GM18498 (cell line): ENCODE measurements at regions not wholly inside any gene's neighbourhood (a gene's known extent, or its start where the extent isn't known, plus 50 kb on each side); places are given as distances from the start of the nearest gene placed in this dataset.

Experiments
- ATAC-seq: cut with Tn5 transposase; IDR thresholded peaks from one replicate; pipeline ENCODE4 v1.9.1; 2021; ENCODE audit warnings: mild to moderate bottlenecking, moderate library complexity; ENCODE audit not compliant: unreplicated experiment

GRCh38 chr4:187174749-187175148 is 451.1 kb upstream of the FAT1 start:
- ATAC-seq, result no peak

DNA sequence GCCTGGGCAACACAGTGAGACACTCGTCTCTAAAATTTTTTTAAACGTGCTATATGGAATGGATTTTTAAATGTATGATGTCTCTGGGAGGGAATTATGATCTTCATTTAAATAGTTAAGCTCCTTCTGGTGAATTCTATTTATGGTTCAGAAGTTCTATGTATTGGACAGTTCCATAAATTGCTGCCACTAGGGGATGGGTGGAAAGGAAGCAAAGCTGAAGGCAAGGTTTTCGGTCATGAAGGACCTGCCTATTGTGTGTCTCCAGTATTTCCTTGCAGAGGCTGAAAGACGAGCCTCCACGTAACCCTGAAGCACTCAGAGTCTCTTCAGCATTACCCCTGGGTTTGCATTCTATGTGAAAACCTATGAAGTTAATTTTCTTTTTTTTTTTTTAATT is 451.5 kb upstream of the FAT1 start:
- no peak for ATAC-seq

DNA sequence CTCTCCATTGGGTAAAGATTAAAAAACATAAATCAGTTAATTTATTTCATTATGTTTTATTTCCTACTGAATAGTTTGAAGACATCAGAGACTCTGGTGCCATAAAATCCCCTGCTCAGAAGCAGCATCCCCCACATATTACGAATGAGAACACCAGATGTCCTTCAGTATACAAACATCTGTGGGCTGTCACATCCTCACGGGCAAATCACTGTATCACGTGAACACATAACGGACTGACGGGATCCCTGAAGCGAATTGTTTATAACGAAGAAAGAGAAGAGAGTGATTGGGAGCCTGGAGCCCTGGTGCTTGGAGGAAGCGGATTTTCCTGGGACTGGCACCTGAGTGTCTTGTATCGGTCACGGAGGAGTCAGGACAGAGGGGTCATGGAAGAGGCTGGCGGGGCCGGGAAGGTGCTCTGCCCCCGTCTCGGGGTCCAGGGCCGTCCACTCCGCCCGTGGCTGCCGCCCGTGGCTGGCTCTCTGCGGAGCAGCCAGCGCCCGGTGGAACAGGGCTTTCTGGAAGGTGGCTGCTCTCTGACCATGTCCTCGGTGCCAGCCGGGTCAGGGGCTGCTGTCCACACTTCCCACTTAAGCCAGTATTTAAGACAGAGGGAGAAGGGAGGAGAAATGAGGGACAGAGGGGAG is 452.7 kb upstream of the FAT1 start:
- ATAC-seq, result no peak

GRCh38 chr4:187178084-187178483 is 454.4 kb upstream of the FAT1 start:
- no peak for ATAC-seq

DNA sequence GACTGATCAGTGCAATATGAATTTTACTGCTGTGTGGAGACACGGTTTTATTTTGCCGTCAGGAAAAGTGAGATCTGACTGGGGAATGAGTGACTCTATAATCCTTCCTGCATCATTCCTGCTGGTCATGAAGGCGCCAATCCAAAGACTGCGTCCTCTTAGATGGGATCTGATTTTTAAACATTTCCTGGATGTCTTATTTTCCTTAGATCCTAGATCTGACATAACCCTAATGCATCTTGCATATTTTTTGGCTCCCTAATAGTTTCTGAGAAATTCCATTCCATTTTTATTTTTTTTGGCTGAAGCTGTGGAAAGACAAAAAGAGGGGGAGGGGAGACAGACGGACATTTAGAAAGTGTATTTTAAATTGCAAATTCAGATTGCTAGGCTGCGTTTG is 454.9 kb upstream of the FAT1 start:
- ATAC-seq, result no peak

GRCh38 chr4:187179086-187180058 is 455.7 kb upstream of the FAT1 start:
- no peak for ATAC-seq

- ATAC-seq, result no peak
Observed at GRCh38 chr4:187181054-187181453, 457.4 kb upstream of the FAT1 start.

DNA sequence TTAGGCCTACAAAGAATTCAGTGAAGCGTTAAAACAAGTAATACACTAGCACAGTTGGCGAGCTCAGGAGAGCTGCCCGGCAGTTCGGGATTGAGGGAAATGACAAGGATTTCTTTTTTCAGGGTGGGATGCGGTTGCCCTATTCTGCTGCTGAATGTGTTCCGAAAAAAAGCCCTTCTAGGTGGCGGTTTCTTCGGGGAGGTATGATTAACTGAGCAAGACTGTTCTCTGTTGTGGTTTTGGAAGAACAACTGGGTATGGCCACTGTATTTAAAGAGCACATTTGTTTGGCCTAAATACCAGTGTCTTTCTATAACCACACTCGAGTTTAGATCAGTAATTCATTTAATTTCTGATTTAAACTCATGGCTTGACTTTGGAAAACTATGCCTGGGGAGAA is 459.7 kb upstream of the FAT1 start:
- no peak for ATAC-seq

DNA sequence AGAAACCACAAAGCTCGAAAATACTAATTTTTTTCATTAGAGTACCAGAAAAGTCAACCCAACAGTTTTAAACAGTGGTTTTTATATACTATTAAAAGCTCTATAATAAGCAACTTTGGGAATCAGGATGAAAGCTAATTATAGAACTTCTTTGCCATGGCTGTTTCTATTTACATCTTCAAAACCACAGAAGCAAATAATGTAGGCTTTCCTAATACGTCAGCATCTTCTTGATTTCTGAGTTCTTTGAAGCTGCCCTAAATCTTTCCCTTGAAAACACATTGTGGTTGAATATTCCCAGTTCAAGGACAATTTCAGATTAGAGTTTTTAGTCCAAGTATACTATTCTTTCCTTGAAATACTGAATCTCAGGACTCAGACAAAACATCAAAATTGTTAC is 460.2 kb upstream of the FAT1 start:
- no peak for ATAC-seq

DNA sequence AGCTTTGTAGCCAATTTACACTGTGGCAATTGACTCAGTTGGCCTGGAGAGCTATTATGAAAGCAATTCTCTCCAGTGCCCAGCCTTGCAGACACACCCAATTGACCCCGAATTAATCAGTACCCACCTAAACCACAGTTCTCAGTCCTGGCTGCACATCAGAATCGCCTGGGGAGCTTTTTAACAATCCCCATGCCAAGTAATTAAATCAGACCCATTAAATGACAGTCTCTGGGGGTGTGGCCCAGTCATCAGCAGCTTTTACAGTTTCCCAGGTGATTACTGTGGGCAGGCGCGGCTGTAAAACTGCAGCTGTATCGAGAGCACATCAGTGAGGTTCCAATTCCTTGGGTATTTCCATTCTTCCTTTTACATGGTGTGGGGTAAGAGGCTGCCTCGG is 460.9 kb upstream of the FAT1 start:
- ATAC-seq, result no peak

DNA sequence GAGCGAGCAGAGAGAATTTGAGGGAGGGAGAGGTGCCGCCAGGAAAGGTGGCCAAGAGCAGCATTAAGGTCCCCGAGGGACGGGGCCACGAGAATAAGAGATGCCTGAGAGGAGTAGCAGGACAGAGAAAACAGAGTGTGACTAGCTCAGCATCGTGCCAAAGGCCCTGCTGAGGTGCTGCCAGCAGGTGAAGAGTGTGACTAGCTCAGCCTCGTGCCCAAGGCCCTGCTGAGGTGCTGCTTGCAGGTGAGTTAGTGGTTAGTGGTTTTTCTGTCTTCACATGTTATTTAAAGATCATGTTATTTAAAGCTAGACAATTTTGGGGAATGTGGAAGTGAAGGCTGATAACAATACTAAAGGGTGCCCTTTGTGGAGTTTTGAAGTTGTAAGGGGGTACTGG is 464.5 kb upstream of the FAT1 start:
- ATAC-seq, result no peak

DNA sequence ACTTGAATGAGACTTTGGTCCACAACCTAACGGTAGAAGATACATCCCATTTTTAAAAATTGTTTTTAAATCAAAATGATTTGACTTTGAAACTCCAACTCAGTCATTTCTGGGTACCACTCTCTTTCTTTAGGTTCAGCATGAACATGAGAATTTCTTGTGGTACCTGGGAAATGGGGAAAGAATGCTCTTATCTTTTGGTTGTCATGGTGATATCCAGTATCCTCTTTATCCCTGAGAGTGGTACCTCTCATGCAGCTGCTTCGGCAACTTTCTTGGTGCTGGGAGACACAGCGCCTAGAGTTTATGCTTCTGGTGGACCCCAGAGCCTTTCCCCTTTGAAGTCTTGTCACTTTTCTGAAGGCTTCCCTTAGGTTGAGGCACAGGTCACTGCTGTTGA is 465.1 kb upstream of the FAT1 start:
- no peak for ATAC-seq

DNA sequence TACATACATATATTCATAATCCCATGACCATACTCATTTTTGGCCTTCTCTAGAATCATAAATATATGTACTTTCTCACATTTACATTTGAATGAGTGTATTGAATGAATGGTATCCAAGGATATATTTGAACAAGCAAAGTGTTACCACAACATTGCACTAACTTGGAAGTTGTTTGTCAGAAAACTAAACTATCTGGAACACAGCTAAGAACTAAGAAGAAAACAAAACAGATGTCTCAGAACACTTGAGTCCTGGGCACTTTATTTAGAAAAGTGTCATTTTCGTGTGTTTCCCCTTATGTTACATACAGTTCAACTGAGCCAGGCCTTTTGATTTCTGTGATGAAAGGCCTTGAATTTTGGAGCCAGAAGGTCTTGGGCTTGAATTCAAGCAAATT is 466.7 kb upstream of the FAT1 start:
- ATAC-seq, result no peak

DNA sequence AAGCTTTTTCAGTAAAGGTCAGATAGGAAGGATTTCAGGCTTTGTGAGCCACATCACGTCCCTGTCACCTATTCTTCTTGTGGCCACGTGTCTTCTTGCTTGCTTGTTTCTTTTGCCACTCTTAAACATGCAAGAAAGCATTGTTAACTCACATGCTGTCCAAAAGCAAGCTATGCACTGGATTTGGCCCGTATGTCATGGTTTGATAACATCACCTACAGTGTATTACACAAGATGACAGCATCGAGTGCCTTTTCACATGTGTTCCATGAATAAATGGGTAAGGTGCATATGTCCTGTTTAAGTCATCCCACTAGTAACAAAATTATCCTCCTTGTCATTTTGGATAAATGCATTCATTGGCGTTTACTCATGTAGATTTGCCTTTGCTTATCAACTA is 468.0 kb upstream of the FAT1 start:
- ATAC-seq, result no peak

DNA sequence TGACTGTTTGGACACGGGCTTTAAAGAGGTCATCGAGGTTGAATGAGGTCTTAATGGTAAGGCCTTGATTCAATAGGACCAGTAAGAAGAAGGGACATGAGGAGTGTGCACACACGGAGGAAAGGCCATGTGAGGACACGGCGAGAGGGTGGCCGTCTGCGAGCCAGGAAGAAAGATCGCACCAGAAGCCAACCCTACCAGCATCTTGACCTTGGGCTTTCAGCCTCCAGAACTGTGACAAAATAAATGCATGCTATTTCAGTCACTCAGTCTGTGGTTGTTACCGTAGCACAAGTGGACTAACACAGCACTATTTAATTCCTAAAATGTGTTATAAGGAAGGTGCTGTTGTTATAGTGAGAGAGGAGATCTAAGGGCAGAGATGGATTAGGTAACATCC is 468.6 kb upstream of the FAT1 start:
- no peak for ATAC-seq

DNA sequence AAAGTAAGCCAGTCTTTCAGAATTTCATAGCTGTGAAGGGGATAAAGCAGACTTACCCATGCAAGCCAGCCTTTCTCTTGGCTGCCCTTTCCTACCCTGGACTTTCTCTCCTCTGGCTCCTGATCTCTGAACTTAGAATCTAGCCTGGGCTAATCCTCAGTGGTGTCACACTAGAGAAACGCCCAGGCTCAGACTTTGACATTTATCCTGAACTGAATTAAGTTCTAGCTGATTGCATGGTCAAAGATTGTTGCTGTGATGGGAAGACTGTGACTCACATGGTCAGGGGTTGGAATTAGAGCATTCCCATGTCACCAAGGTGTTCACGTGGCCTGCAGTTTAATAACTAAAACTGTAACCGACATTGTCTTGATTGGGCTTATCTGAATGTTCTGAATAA is 469.5 kb upstream of the FAT1 start:
- no peak for ATAC-seq

DNA sequence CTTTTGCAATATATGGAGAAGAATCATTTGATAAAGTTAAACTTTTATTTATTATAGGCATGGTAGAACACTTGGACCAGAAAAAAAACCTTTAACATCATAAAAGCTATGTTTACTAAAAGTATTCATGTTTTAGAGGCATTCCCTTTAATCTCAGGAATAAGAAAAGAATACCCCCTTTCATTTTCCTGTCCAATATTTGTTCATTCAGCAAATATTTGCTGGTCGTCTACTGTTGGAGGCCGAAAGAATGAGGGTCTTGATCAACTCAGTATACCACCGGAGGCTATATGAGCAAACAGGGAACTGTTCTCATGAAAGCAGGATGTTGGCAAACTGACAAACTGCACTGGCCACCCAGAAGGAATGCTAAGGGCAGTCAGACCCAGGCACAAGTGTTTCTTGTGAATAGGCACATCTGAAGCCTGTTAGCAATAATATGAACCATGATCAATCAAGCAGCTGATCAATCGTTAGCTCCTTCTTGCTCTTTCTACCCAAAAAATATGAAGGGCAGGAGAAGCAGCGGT is 480.8 kb upstream of the FAT1 start:
- no peak for ATAC-seq

GRCh38 chr4:187207931-187208330 is 484.3 kb upstream of the FAT1 start:
- no peak for ATAC-seq

DNA sequence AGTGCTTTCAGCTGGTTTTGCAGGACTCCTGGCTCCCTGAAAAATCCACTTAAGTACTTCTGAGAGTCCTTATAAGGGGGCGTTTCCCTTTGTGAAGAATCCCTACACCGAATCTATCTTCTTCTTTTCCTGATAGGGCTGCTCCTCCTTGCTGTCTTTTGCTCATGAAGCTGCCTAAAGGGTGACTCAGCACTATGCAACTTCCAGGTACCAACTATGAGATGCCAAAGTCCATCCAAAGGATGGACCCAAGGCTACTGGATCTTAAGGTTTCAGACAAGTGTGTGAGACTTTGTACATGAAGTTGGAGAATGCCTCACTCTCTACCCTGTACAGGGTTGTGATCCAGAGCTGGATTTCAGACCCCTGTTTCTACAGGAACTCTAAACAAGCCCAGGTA is 485.0 kb upstream of the FAT1 start:
- no peak for ATAC-seq

- ATAC-seq, result no peak
Observed at GRCh38 chr4:187209921-187210613, 486.4 kb upstream of the FAT1 start.

DNA sequence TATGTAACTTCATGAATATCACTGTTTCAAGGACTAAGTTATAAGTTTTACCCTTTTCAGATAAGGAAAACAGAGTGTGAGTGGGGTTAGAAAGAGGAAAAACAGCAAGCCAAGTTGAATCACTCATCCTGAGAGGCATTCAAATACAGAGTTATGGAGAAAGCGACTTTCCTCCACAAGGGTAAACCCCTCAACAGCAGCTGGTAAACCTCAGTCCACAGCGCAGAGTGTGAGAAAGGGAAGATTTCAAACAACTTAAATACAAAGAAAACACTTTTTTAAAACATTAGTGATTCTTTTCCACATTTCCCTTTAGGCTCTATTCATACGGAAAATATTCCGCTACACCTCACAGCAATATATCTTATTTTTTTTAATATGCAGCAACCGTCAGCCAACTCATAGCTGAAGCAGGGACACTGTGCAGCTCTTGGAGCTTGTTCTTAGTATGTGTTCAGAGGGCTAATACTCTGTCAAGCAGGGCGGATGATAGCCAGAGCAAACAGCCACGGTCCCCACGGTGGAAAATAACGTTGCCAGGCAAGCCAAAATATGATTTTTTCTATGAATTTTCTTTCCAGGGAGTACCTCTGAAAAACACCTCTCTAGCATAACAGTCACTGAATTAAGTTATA is 488.9 kb upstream of the FAT1 start:
- ATAC-seq, result no peak
